OCI-LY3 (cell line): ENCODE measurements at regions not wholly inside any gene's neighbourhood (a gene's known extent, or its start where the extent isn't known, plus 50 kb on each side); places are given as distances from the start of the nearest gene placed in this dataset.

Experiments
- EZH2phosphoT487 ChIP-seq: fragments of 200-600 bp; shearing (Covaris generic); IDR thresholded peaks from 2 replicates; pipeline ENCODE4 v1.6.1; 2018; ENCODE audit warnings: antibody characterized with exemption, mixed run types, low read depth
- TF ChIP-seq, protein P1 (sequence below): fragments of 200-600, 300-600 bp; sonication (generic); IDR thresholded peaks from 2 replicates; pipeline ENCODE4 v1.5.1; 2014; ENCODE audit warnings: antibody characterized with exemption, low read length, low read depth

DNA sequence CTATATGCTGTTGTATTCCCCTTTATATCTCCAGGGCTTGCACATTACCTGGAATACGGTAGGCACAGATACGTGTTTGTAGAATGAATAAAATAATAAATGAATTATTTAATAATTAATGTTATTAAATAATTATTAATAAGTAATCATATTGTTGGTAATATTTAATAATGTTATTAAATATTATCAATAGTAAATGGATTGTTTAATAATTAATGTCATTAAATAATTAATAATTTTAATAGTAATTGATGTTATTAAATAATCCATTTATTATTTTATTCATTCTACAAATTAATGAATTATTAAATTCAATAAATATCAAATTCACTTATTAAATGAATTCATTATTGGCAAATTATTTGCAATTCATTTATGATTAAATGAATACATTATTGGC lies 175.1 kb downstream of the MATN1 start:
- TF ChIP-seq, protein P1, sequence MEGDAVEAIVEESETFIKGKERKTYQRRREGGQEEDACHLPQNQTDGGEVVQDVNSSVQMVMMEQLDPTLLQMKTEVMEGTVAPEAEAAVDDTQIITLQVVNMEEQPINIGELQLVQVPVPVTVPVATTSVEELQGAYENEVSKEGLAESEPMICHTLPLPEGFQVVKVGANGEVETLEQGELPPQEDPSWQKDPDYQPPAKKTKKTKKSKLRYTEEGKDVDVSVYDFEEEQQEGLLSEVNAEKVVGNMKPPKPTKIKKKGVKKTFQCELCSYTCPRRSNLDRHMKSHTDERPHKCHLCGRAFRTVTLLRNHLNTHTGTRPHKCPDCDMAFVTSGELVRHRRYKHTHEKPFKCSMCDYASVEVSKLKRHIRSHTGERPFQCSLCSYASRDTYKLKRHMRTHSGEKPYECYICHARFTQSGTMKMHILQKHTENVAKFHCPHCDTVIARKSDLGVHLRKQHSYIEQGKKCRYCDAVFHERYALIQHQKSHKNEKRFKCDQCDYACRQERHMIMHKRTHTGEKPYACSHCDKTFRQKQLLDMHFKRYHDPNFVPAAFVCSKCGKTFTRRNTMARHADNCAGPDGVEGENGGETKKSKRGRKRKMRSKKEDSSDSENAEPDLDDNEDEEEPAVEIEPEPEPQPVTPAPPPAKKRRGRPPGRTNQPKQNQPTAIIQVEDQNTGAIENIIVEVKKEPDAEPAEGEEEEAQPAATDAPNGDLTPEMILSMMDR = no peak
- no peak for TF ChIP-seq EZH2phosphoT487
